K562 (cell line): ENCODE measurements at regions not wholly inside any gene's neighbourhood (a gene's known extent, or its start where the extent isn't known, plus 50 kb on each side); places are given as distances from the start of the nearest gene placed in this dataset.

Source experiments
- EP300 ChIP-seq: IDR thresholded peaks from 2 replicates; pipeline ENCODE4 v1.6.1; 2012; ENCODE audit warnings: low read length, improper control_type of control experiment
- HDAC6 ChIP-seq: IDR thresholded peaks from 2 replicates; pipeline ENCODE4 v1.6.1; 2012; ENCODE audit warnings: low read depth, mild to moderate bottlenecking, control low read depth, inconsistent platforms, low read length, moderate library complexity
- HOXB6 ChIP-seq: fragments of 250-450 bp; sonication (Bioruptor Pico); IDR thresholded peaks from 2 replicates; pipeline ENCODE4 v1.5.1; 2022; ENCODE audit warnings: mild to moderate bottlenecking, borderline replicate concordance
- MAX ChIP-seq: sonication (generic); formaldehyde crosslinking; IDR thresholded peaks from 2 replicates; pipeline ENCODE4 v1.9.0; 2022; ENCODE audit warnings: mild to moderate bottlenecking, missing genetic modification reagents
- MGA ChIP-seq: fragments of 450-650 bp; IDR thresholded peaks from 2 replicates; pipeline ENCODE4 v1.6.1; 2016; ENCODE audit warnings: mild to moderate bottlenecking, moderate library complexity
- NKRF ChIP-seq: fragments of 450-650 bp; IDR thresholded peaks from 2 replicates; pipeline ENCODE4 v1.6.1; 2016; ENCODE audit warnings: borderline replicate concordance
- POLR3G ChIP-seq: IDR thresholded peaks from 2 replicates; pipeline ENCODE4 v1.6.1; 2011; ENCODE audit not compliant: insufficient read length, insufficient replicate concordance; ENCODE audit errors: extremely low read depth
- RBM14 ChIP-seq: fragments of 200-400 bp; formaldehyde crosslinking; IDR thresholded peaks from 2 replicates; pipeline ENCODE4 v1.6.1; 2018; ENCODE audit warnings: low read depth, mild to moderate bottlenecking, low read length, moderate library complexity, borderline replicate concordance; ENCODE audit not compliant: insufficient read depth
- TOE1 ChIP-seq, 2 experiments: fragments of 450-650 bp in 1 of 2; sonication (generic) in 1 of 2; formaldehyde crosslinking in 1 of 2; IDR thresholded peaks; 2 replicates each; pipeline versions ENCODE4 v1.7.1 to v1.8.0; 2016 to 2022; ENCODE audit warnings: borderline replicate concordance in 2 of 2, mild to moderate bottlenecking in 2 of 2, antibody characterized with exemption in 1 of 2, inconsistent platforms in 1 of 2, low read depth in 1 of 2, missing genetic modification reagents in 1 of 2, moderate library complexity in 1 of 2
- ZNF511 ChIP-seq: sonication (generic); formaldehyde crosslinking; IDR thresholded peaks from 2 replicates; pipeline ENCODE4 v1.8.0; 2022; ENCODE audit warnings: mild to moderate bottlenecking, missing genetic modification reagents

GRCh38 chr12:124492879-124493808 lies 74.3 kb downstream of the NCOR2 start (continued):
- TF ChIP-seq MGA = no peak
- TF ChIP-seq HDAC6 = no peak
- TF ChIP-seq EP300 = no peak
- TF ChIP-seq RBM14 = no peak
- TF ChIP-seq TOE1 (IDR thresholded peaks at IDR 0.05; ENCODE audit: borderline replicate concordance) = no peak
- TF ChIP-seq TOE1 (CRISPR knock-in tag; IDR thresholded peaks at IDR 0.05; ENCODE audit: borderline replicate concordance, low read depth) = no peak
- no peak for TF ChIP-seq HOXB6 (CRISPR knock-in tag)
- TF ChIP-seq ZNF511 = no peak
- no peak for TF ChIP-seq NKRF
- no peak for TF ChIP-seq POLR3G
- peak; percentile 23; the same call in 1 of the 2 replicates for TF ChIP-seq MAX (CRISPR knock-in tag)
